HL-60/S4 treated with retinoic acid at 250 ng/mL for 4 days and 3 days (cell line): ENCODE measurements at regions not wholly inside any gene's neighbourhood (a gene's known extent, or its start where the extent isn't known, plus 50 kb on each side); places are given as distances from the start of the nearest gene placed in this dataset.

Experiments
- in situ Hi-C: fragments of 300-500 bp; cut with MboI; formaldehyde crosslinking; loops from 2 replicates; pipeline ENCODE4 v1.7.0; 2022; ENCODE audit warnings: low sequenced_read_pairs

DNA sequence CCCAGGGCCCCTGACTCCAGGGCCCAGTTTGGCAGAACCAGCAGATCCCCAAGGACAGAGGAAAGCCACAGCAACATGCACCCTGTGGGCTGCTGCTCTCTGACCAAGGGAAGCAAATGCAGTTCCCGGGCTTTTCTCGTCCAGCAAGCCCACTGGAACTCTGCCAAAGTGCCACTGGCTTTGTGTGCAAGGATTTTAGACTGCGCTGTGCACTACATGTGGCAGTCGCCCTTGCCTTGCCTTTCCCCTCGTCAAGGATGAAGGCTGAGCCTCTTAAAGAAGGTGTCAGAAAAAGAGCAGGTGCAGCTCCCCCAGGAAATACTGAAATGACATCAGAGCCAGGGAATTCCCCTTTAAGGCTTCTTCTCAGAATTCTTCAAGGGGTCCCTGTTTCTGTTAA, 199.2 kb downstream of the TFCP2L1 start:
- in situ Hi-C loops, result no loop called here

DNA sequence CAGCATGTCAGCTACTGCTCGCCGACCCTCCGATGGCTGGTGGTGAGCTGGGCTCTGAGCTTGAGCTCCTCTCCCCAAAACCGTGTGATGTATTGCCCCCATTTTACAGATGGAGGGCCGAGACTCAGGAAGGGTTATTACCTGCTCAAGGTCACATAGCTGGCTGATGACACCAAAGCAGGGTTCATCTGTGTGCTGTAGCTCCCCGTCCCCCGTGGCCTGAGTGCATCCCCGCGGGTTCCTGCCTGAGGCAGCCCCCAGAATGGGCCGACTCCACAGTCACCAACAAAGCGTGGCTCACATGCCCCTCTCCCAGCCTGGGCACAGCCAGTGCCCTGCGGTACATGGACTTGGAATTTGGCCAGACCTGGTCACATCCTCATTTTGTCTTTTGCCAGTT, 198.6 kb downstream of the TFCP2L1 start:
- in situ Hi-C loops, result no loop called here

DNA sequence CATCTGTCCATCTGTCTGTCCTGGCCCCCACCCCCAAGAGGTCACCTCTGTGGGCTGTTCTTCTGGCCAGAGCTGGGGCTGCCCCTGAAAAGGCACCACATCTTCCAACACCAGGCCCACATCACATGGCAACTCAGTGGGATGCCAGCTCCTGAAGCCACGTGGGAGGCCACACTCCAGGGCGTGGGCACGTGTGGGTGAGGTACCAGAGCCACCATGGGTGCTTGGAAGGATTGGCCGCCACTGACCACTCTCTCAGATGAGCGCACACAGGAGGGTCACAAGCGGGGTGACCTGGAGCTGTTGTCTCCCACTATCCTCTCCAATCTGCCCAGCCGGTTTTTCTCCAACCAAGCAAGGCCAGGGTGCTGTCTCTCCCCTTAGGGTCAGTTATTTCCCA, 197.9 kb downstream of the TFCP2L1 start:
- in situ Hi-C loops, result no loop called here

GRCh38 chr2:121088251-121089165, 196.5 kb downstream of the TFCP2L1 start:
- in situ Hi-C loops, result no loop called here

DNA sequence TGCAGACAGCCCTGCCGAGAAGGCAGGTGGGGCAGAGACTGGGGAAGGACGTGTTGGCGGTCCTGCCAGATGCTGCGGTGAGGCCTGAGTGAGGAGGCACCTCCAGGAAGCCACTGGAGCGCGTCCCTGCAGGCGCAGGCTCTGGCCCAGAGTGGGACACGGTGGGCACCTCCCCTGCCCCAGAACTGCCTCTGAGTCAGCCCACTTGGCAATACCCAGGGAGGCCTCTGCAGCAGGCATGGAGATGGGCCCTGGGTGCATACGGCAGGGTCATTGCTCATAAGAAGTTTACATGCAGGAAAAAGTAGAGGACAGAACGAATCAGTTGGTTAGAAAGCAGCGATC, 195.9 kb downstream of the TFCP2L1 start:
- in situ Hi-C loops, result no loop called here

GRCh38 chr2:121090088-121090715, 194.8 kb downstream of the TFCP2L1 start:
- in situ Hi-C loops, result no loop called here

GRCh38 chr2:121092095-121092494, 192.9 kb downstream of the TFCP2L1 start:
- in situ Hi-C loops, result no loop called here

DNA sequence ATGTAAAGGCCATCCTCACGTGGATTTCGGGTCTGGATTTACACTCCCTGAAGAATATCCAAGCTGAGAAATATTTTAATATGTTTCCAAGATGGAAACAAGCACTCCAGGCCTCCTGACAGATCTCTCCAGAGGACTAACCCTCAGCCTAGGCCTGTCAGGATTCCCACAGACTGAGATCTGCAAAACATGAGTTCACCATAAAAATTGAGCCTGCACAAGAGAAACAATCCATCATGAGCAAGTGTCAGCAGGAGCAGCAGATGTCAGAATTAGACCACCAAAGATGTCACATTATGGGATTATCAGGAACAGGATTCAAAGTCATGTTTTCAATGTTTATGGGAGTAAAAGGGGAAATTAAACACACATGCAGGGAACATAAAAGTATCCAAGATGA, 191.3 kb downstream of the TFCP2L1 start:
- in situ Hi-C loops, result no loop called here

DNA sequence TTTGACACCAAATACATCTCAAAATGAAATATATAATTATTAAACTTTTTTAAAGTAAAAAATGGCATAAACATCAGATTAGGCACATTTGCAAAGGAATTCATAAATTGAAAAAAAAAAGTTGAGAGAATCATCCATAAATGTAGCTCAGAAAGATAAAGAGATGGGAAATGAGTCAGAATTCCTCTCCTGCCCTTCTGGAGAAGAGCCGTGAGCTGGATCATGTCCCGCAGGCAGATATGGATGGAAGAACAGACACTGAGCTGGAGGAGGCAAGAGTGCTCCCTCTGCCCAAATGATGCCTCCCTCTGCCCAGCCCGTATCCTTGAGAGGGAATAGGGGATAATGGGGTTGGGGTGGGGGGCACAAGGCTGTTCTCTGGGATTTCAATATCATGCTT, 190.9 kb downstream of the TFCP2L1 start:
- in situ Hi-C loops, result no loop called here

DNA sequence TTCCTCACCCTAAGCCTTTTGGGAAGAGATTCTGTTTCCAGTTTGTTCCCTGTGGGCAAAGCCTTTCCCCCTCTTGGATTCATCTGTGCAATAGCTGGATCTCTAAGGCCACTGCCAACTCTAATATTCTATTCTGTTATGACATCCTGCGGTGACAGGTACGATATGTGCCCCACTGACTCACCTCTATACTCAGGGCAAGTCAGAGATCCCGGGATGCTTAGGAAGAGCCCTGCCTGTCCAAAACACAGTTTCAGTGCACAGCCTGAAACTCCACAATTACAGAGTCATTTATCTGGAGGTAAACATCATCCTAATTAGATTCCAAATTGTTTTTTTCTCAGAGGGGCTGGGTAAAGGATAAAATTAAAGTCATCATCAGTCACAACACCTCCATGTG, 190.2 kb downstream of the TFCP2L1 start:
- in situ Hi-C loops, result no loop called here

DNA sequence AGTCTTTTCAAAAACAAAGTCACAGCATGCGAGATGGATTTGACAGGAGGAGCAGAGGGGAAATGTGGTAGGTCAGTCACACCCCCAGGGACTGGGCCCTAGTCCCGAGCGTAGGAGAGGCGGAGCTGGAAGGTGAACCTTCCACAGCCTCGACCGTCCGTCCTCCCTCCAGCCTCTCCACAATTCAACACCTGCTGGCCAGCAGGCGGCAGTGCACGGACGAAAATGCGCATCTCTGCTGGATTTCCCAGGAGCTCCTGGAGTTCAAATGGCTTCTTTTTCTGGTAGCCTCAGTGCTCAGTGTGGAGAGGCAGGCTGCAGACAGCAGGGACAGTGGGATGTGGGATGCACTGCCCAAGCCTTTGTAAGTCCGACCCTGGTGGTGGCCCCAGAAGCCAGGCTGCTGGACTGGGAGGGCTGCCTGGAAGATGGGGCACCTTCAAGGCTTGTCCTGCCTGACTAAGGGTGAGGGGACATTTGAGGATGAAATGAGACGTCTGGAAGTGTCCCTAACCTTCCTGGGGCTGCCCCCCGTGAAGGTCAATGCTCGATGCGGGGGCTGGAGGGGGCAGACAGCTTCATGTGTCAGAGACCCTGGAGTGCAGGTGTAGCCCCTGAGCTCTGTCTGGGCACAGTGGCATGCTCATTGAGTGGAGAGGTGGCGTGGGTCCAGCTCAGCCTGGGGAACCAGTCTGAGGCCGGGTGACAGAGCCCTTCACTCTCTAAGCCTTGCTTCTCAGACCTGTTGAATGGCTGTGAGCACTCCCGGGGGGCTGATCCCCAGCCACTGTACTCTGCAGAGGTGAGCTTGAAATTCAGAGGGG, 189.5 kb downstream of the TFCP2L1 start:
- in situ Hi-C loops, result no loop called here

- in situ Hi-C loops, result no loop called here
Observed at GRCh38 chr2:121096611-121097010, 188.4 kb downstream of the TFCP2L1 start.

GRCh38 chr2:121098556-121098955, 186.4 kb downstream of the TFCP2L1 start:
- in situ Hi-C loops, result no loop called here

GRCh38 chr2:121099329-121100290, 185.4 kb downstream of the TFCP2L1 start:
- in situ Hi-C loops, result no loop called here

GRCh38 chr2:121101093-121101715, 183.8 kb downstream of the TFCP2L1 start:
- in situ Hi-C loops, result no loop called here

DNA sequence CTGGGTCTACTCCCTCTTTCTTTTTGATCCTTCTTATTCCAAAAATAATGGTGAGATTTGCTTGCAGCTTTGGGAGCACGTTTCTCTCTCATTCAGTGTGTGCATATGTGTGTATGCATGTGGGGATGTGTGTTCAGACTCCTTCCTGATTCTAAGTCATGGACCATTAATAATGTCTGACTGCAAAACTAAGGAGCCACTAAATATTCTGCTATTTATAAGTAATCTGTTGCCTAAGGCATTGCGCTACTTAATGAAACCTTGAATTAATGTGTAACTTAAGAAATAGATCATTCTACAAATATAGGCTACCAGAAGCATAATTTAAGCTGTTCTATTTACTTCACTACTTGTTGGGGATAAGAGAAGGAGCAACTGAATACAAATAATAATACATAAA, 182.1 kb downstream of the TFCP2L1 start:
- in situ Hi-C loops, result no loop called here

GRCh38 chr2:121103960-121104359, 181.0 kb downstream of the TFCP2L1 start:
- in situ Hi-C loops, result no loop called here

DNA sequence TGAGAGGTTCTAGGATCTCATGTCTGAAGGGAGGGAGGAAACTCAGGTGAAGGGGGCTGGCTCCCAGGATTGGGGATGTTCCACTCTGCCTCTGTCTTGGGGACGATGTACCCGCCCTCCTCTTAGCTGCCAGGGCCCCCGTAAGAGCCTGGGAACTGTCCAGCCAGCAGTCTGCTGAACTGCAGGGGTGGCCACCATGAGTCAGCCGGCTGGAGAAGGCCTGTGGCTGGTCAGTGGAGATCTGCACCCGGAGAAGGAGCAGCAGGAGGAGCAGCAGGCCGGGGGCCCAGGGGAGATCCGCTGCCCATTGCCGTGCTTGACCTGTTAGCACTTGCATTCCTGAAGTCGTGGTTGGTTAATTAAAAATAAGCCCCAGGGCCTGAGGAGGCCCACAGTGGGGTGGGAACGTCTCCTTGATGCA, 180.3 kb downstream of the TFCP2L1 start:
- in situ Hi-C loops, result no loop called here

GRCh38 chr2:121110924-121111323, 174.1 kb downstream of the TFCP2L1 start:
- in situ Hi-C loops, result no loop called here

DNA sequence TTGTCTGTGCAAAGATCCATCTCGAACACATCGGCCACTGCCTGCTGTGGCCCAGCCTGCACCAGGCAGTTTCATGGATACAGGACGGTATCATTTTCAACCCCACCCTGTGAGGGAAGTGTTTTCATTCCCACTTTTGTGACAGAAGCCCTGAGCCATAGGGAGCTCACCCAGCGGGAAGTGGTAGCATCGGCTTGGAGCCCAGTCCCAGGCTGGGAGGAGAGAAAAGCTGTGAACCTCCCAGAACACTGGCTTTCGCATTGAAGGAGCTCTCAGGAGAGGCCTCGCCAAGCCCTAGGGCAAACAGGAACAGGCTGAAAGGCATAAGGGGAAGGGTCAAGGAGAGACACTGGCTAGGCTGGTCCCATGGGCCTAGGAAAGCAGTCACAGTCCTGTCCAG, 166.1 kb downstream of the TFCP2L1 start:
- in situ Hi-C loops, result no loop called here
